ENCODE measurements at regions not wholly inside any gene's neighbourhood (a gene's known extent, or its start where the extent isn't known, plus 50 kb on each side); places are given as distances from the start of the nearest gene placed in this dataset.

- DNase-seq: no peak
Observed at GRCh38 chr11:116233561-116233960, 539.2 kb downstream of the BUD13 start.

- peak; percentile 94 for DNase-seq
Observed at GRCh38 chr11:116232364-116232828, 540.4 kb downstream of the BUD13 start.

GRCh38 chr11:116231543-116231942 lies 541.2 kb downstream of the BUD13 start:
- DNase-seq: no peak

GRCh38 chr11:116230438-116230837 lies 542.3 kb downstream of the BUD13 start:
- DNase-seq: no peak

- DNase-seq: no peak
Observed at GRCh38 chr11:116229236-116229970, 543.4 kb downstream of the BUD13 start.

GRCh38 chr11:116226731-116227130 lies 546.1 kb downstream of the BUD13 start:
- peak; percentile 69 for DNase-seq

- no peak for DNase-seq
Observed at GRCh38 chr11:116225784-116226585, 546.8 kb downstream of the BUD13 start.

- DNase-seq: no peak
Observed at GRCh38 chr11:116225236-116225635, 547.6 kb downstream of the BUD13 start.

GRCh38 chr11:116224889-116225200 lies 547.9 kb downstream of the BUD13 start:
- DNase-seq: no peak

GRCh38 chr11:116224154-116224888 lies 548.5 kb downstream of the BUD13 start:
- DNase-seq: peak; percentile 65

- no peak for DNase-seq
Observed at GRCh38 chr11:116221351-116221750, 551.4 kb downstream of the BUD13 start.

- no peak for DNase-seq
Observed at GRCh38 chr11:116219171-116219635, 553.6 kb downstream of the BUD13 start.

- no peak for DNase-seq
Observed at GRCh38 chr11:116217441-116217840, 555.3 kb downstream of the BUD13 start.

GRCh38 chr11:116217006-116217405 lies 555.8 kb downstream of the BUD13 start:
- no peak for DNase-seq

- DNase-seq: peak; percentile 68
Observed at GRCh38 chr11:116215471-116216113, 557.2 kb downstream of the BUD13 start.

- DNase-seq: no peak
Observed at GRCh38 chr11:116211147-116211546, 561.6 kb downstream of the BUD13 start.

- no peak for DNase-seq
Observed at GRCh38 chr11:116210663-116211062, 562.1 kb downstream of the BUD13 start.

GRCh38 chr11:116209255-116209654 lies 563.5 kb downstream of the BUD13 start:
- no peak for DNase-seq

GRCh38 chr11:116207421-116208141 lies 565.2 kb downstream of the BUD13 start:
- no peak for DNase-seq

GRCh38 chr11:116207019-116207418 lies 565.8 kb downstream of the BUD13 start:
- no peak for DNase-seq

- DNase-seq: no peak
Observed at GRCh38 chr11:116202922-116203321, 569.9 kb downstream of the BUD13 start.

- DNase-seq: no peak
Observed at GRCh38 chr11:116200564-116200963, 572.2 kb downstream of the BUD13 start.
